ENCODE measurements at regions not wholly inside any gene's neighbourhood (a gene's known extent, or its start where the extent isn't known, plus 50 kb on each side); places are given as distances from the start of the nearest gene placed in this dataset.

DNA sequence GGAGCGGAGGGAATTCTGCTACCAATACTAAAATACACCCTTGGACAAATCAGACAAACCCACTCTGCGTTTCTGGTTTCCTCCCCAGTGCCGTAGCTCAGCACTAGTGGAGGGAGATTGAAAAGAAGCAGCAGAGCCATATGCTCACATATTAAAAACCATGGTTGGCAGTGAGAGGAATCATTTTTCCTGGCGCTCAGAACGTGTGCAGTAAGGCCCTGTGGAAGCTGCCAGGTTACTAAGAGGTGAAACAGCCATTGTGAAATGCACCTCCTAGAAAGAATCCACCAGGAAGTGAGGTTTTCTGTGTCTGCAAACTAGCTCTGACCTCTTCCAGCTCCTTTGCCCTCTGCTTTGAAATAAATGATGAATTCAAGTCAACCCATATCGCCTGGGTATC, 177.2 kb downstream of the ERCC6L2 start:
- no peak for TF ChIP-seq SIN3A (conservative IDR thresholded peaks at IDR 0.05 in 1 of 2, IDR thresholded peaks at IDR 0.05 in 1 of 2; ENCODE audit: low read depth in 1 of 2, low read length in 2 of 2)
- TF ChIP-seq, protein P1, sequence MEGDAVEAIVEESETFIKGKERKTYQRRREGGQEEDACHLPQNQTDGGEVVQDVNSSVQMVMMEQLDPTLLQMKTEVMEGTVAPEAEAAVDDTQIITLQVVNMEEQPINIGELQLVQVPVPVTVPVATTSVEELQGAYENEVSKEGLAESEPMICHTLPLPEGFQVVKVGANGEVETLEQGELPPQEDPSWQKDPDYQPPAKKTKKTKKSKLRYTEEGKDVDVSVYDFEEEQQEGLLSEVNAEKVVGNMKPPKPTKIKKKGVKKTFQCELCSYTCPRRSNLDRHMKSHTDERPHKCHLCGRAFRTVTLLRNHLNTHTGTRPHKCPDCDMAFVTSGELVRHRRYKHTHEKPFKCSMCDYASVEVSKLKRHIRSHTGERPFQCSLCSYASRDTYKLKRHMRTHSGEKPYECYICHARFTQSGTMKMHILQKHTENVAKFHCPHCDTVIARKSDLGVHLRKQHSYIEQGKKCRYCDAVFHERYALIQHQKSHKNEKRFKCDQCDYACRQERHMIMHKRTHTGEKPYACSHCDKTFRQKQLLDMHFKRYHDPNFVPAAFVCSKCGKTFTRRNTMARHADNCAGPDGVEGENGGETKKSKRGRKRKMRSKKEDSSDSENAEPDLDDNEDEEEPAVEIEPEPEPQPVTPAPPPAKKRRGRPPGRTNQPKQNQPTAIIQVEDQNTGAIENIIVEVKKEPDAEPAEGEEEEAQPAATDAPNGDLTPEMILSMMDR (IDR thresholded peaks at IDR 0.05; ENCODE audit: control extremely low read depth in 1 of 3, insufficient read depth in 1 of 3, low read depth in 1 of 3, low read length in 3 of 3), result no peak
- TF ChIP-seq EGR1 (IDR thresholded peaks at IDR 0.05; ENCODE audit: borderline replicate concordance, low read depth, low read length), result no peak
- no peak for TF ChIP-seq CHD1 (IDR thresholded peaks at IDR 0.05; ENCODE audit: low read depth, low read length)
- TF ChIP-seq, protein P2, sequence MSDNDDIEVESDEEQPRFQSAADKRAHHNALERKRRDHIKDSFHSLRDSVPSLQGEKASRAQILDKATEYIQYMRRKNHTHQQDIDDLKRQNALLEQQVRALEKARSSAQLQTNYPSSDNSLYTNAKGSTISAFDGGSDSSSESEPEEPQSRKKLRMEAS (IDR thresholded peaks at IDR 0.05), result no peak
- TF ChIP-seq KDM1A (IDR thresholded peaks at IDR 0.05; ENCODE audit: borderline replicate concordance, low read length), result no peak
- TF ChIP-seq TAF1 (IDR thresholded peaks at IDR 0.05; ENCODE audit: low read depth, low read length), result no peak
- TF ChIP-seq POLR2A (IDR thresholded peaks at IDR 0.05; ENCODE audit: control extremely low read depth in 1 of 2, low read depth in 2 of 2, low read length in 2 of 2), result no peak
- no peak for TF ChIP-seq POLR2AphosphoS5 (IDR thresholded peaks at IDR 0.05; ENCODE audit: low read depth, low read length)
- TF ChIP-seq RNF2 (IDR thresholded peaks at IDR 0.05; ENCODE audit: borderline replicate concordance, low read depth, low read length, missing control alignments, poor library complexity, severe bottlenecking), result no peak
- TF ChIP-seq, protein P3, sequence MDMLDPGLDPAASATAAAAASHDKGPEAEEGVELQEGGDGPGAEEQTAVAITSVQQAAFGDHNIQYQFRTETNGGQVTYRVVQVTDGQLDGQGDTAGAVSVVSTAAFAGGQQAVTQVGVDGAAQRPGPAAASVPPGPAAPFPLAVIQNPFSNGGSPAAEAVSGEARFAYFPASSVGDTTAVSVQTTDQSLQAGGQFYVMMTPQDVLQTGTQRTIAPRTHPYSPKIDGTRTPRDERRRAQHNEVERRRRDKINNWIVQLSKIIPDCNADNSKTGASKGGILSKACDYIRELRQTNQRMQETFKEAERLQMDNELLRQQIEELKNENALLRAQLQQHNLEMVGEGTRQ (IDR thresholded peaks at IDR 0.05; ENCODE audit: low read length), result no peak
- no peak for TF ChIP-seq CHD2 (IDR thresholded peaks at IDR 0.05; ENCODE audit: low read length)
- TF ChIP-seq JUND (IDR thresholded peaks at IDR 0.05; ENCODE audit: low read length), result no peak
